Right atrium auricular region (tissue), 2 donors: ENCODE measurements at regions not wholly inside any gene's neighbourhood (a gene's known extent, or its start where the extent isn't known, plus 50 kb on each side); places are given as distances from the start of the nearest gene placed in this dataset.

ENCODE experiments used
- DNase-seq: peaks from one replicate; pipeline ENCODE4 v3.0.0-alpha.2; 2019; ENCODE audit warnings: low spot score
- H3K27ac ChIP-seq, 2 donors: fragments of 200-600 bp; sonication (generic); 1 replicate in 1 of 2; 2 replicates in 1 of 2; pipeline ENCODE4 v1.5.1; 2016 to 2019
- H3K27me3 ChIP-seq, 2 donors: fragments of 200-600 bp; sonication (generic); one replicate each; pipeline versions ENCODE4 v1.5.1 to v1.6.0; 2017 to 2019
- H3K36me3 ChIP-seq: fragments of 200-600 bp; sonication (generic); one replicate; pipeline ENCODE4 v1.5.1; 2016
- H3K4me1 ChIP-seq, 2 donors: fragments of 200-600 bp; sonication (generic); one replicate each; pipeline versions ENCODE4 v1.5.1 to v1.6.0; 2017 to 2019
- H3K4me3 ChIP-seq, 2 donors: fragments of 200-600 bp; sonication (generic); 1 replicate in 1 of 2; 2 replicates in 1 of 2; pipeline ENCODE4 v1.5.1; 2017 to 2019; ENCODE audit warnings: mild to moderate bottlenecking in 1 of 2, moderate library complexity in 1 of 2
- H3K9me3 ChIP-seq, 2 donors: fragments of 200-600 bp; sonication (generic); one replicate each; pipeline ENCODE4 v1.5.1; 2019
- TF ChIP-seq, protein P1 (sequence below), 2 donors: fragments of 200-600 bp; sonication (generic); IDR thresholded peaks; one replicate each; pipeline ENCODE4 v1.5.1; 2019; ENCODE audit warnings: antibody characterized with exemption in 2 of 2

GRCh38 chr4:95694411-95694810 is 145.5 kb upstream of the PDHA2 start:
- H3K27me3 ChIP-seq, result no peaks in the 10 kb centered on the region
- no peak overlapping the region for H3K27ac ChIP-seq
- H3K9me3 ChIP-seq, result no peaks in the 10 kb centered on the region
- no peak overlapping the region for H3K4me3 ChIP-seq
- H3K36me3 ChIP-seq, result no peaks in the 10 kb centered on the region
- TF ChIP-seq, protein P1, sequence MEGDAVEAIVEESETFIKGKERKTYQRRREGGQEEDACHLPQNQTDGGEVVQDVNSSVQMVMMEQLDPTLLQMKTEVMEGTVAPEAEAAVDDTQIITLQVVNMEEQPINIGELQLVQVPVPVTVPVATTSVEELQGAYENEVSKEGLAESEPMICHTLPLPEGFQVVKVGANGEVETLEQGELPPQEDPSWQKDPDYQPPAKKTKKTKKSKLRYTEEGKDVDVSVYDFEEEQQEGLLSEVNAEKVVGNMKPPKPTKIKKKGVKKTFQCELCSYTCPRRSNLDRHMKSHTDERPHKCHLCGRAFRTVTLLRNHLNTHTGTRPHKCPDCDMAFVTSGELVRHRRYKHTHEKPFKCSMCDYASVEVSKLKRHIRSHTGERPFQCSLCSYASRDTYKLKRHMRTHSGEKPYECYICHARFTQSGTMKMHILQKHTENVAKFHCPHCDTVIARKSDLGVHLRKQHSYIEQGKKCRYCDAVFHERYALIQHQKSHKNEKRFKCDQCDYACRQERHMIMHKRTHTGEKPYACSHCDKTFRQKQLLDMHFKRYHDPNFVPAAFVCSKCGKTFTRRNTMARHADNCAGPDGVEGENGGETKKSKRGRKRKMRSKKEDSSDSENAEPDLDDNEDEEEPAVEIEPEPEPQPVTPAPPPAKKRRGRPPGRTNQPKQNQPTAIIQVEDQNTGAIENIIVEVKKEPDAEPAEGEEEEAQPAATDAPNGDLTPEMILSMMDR (IDR thresholded peaks at IDR 0.05), result no peak
- no peak for DNase-seq
- no peaks in the 10 kb centered on the region for H3K4me1 ChIP-seq

GRCh38 chr4:95693594-95693993 is 144.8 kb upstream of the UNC5C start:
- TF ChIP-seq, protein P1 (IDR thresholded peaks at IDR 0.05), result no peak
- no peak for DNase-seq
- Histone ChIP-seq H3K9me3 (no peaks in the 10 kb centered on the region), H3K27me3 (no peaks in the 10 kb centered on the region), H3K4me1 (no peaks in the 10 kb centered on the region), H3K4me3 (no peak overlapping the region), H3K27ac (no peak overlapping the region), H3K36me3 (no peaks in the 10 kb centered on the region)

DNA sequence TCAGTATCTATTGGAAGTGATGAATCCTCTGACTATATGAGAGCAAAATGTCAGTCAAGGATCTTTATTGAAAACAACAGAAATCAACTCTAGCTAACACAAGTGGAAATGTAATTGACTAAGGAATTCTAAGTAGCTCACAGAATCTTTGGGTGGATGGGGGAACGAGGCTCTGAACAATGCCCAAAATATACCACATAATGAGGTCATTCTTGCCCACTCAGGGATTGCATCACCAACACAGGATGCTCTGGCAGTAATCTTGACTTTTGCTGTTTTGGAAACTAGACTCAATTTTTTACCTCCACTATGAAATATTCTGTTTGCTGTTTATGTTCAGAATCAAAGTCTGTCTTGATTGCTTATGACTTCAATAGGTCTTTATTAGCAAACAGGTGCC is 127.4 kb upstream of the UNC5C start:
- no peaks in the 10 kb centered on the region for H3K27me3 ChIP-seq
- H3K4me3 ChIP-seq, result no peak overlapping the region
- H3K9me3 ChIP-seq, result no peaks in the 10 kb centered on the region
- H3K36me3 ChIP-seq, result no peaks in the 10 kb centered on the region
- no peaks in the 10 kb centered on the region for H3K4me1 ChIP-seq
- no peak for DNase-seq
- H3K27ac ChIP-seq, result no peak overlapping the region
- TF ChIP-seq, protein P1 (IDR thresholded peaks at IDR 0.05), result no peak

DNA sequence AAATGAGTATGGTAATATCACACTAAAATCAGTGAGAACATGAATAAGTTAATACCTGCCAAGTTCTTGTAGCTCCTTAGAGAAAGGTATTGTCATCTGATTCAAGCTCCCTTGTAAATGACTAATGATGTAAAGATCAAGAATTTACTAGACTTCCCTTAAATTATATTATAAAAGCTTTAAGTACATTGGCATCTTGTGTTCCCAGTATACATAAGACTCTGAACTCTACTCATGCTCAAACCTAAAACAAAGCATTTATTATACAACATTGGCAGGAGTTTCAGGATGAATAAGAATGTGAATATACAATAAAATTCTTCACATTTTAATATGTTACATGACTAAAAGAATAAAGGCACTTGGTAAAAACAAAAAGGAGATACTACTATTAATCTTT is 126.8 kb upstream of the UNC5C start:
- Histone ChIP-seq H3K36me3 (no peaks in the 10 kb centered on the region), H3K27ac (no peak overlapping the region), H3K4me3 (no peak overlapping the region), H3K9me3 (no peaks in the 10 kb centered on the region), H3K4me1 (no peaks in the 10 kb centered on the region), H3K27me3 (no peaks in the 10 kb centered on the region)
- TF ChIP-seq, protein P1 (IDR thresholded peaks at IDR 0.05), result no peak
- DNase-seq, result no peak

GRCh38 chr4:95674521-95674981 is 125.8 kb upstream of the UNC5C start:
- no peak for DNase-seq
- TF ChIP-seq, protein P1 (IDR thresholded peaks at IDR 0.05), result no peak
- Histone ChIP-seq H3K9me3 (no peaks in the 10 kb centered on the region), H3K4me3 (no peak overlapping the region), H3K27ac (no peak overlapping the region), H3K36me3 (no peaks in the 10 kb centered on the region), H3K4me1 (no peaks in the 10 kb centered on the region), H3K27me3 (no peaks in the 10 kb centered on the region)

GRCh38 chr4:95672811-95673210 is 124.0 kb upstream of the UNC5C start:
- H3K36me3 ChIP-seq, result no peaks in the 10 kb centered on the region

More at GRCh38 chr4:95672811-95673210, 124.0 kb upstream of the UNC5C start:
- Histone ChIP-seq H3K27ac (no peak overlapping the region), H3K9me3 (no peaks in the 10 kb centered on the region), H3K27me3 (no peaks in the 10 kb centered on the region), H3K4me1 (no peaks in the 10 kb centered on the region), H3K4me3 (no peak overlapping the region)
- TF ChIP-seq, protein P1 (IDR thresholded peaks at IDR 0.05), result no peak
- DNase-seq, result no peak
